ENCODE measurements at regions not wholly inside any gene's neighbourhood (a gene's known extent, or its start where the extent isn't known, plus 50 kb on each side); places are given as distances from the start of the nearest gene placed in this dataset.
"Not testable (repeated sequence)": the region's sequence is repeated elsewhere in the genome, so short reads cannot be mapped to it uniquely, and the experiment has no call there.

- DNase-seq, result no peak
- H3K4me1 Mint-ChIP-seq, result no peaks in the 10 kb centered on the region
- H3K9me3 Mint-ChIP-seq, result peaks cover 15% of the 10 kb centered on the region
- TF ChIP-seq CTCF (IDR thresholded peaks at IDR 0.05), result no peak
- H3K36me3 Mint-ChIP-seq (ENCODE audit: low read depth), result no peaks in the 10 kb centered on the region
- H3K27ac Mint-ChIP-seq, result no peak overlapping the region
- H3K4me3 Mint-ChIP-seq, result no peak overlapping the region
- H3K27me3 Mint-ChIP-seq (ENCODE audit: low read depth, poor library complexity), result peaks cover 4% of the 10 kb centered on the region
Observed at GRCh38 chr5:106072208-106072607, 1598.5 kb downstream of the EFNA5 start.

- no peak for DNase-seq
- Mint-ChIP-seq H3K4me3 (no peak overlapping the region), H3K36me3 (ENCODE audit: low read depth) (no peaks in the 10 kb centered on the region), H3K9me3 (no peaks in the 10 kb centered on the region), H3K27ac (no peak overlapping the region), H3K27me3 (ENCODE audit: low read depth, poor library complexity) (no peaks in the 10 kb centered on the region), H3K4me1 (no peaks in the 10 kb centered on the region)
- TF ChIP-seq CTCF (IDR thresholded peaks at IDR 0.05), result no peak
Observed at GRCh38 chr5:106047341-106047740, 1623.4 kb downstream of the EFNA5 start.

- H3K9me3 Mint-ChIP-seq; H3K27ac Mint-ChIP-seq; H3K27me3 Mint-ChIP-seq (ENCODE audit: low read depth, poor library complexity); H3K4me1 Mint-ChIP-seq; DNase-seq; H3K4me3 Mint-ChIP-seq; H3K36me3 Mint-ChIP-seq (ENCODE audit: low read depth): not testable (repeated sequence)
Observed at GRCh38 chr5:106032069-106032468, 1638.7 kb downstream of the EFNA5 start.

- Mint-ChIP-seq H3K9me3 (peaks cover 10% of the 10 kb centered on the region), H3K27ac (no peak overlapping the region), H3K27me3 (ENCODE audit: low read depth, poor library complexity) (no peaks in the 10 kb centered on the region), H3K4me1 (no peaks in the 10 kb centered on the region), H3K4me3 (no peak overlapping the region), H3K36me3 (ENCODE audit: low read depth) (no peaks in the 10 kb centered on the region)
- DNase-seq, result no peak
- TF ChIP-seq CTCF (IDR thresholded peaks at IDR 0.05), result no peak
Observed at GRCh38 chr5:106028314-106028713, 1642.4 kb downstream of the EFNA5 start.

- no peaks in the 10 kb centered on the region for H3K27me3 Mint-ChIP-seq (ENCODE audit: low read depth, poor library complexity)
- no peaks in the 10 kb centered on the region for H3K9me3 Mint-ChIP-seq
- TF ChIP-seq CTCF (IDR thresholded peaks at IDR 0.05), result no peak
- no peaks in the 10 kb centered on the region for H3K4me1 Mint-ChIP-seq
- no peak overlapping the region for H3K27ac Mint-ChIP-seq
- H3K36me3 Mint-ChIP-seq (ENCODE audit: low read depth), result no peaks in the 10 kb centered on the region
- DNase-seq, result no peak
- H3K4me3 Mint-ChIP-seq, result no peak overlapping the region
Observed at GRCh38 chr5:106020894-106021293, 1649.8 kb downstream of the EFNA5 start.

GRCh38 chr5:106019261-106019660 lies 1651.5 kb downstream of the EFNA5 start:
- H3K36me3 Mint-ChIP-seq (ENCODE audit: low read depth), result no peaks in the 10 kb centered on the region

More at GRCh38 chr5:106019261-106019660, 1651.5 kb downstream of the EFNA5 start:
- DNase-seq, result no peak
- Mint-ChIP-seq H3K4me3 (no peak overlapping the region), H3K27ac (no peak overlapping the region), H3K27me3 (ENCODE audit: low read depth, poor library complexity) (no peaks in the 10 kb centered on the region), H3K9me3 (no peaks in the 10 kb centered on the region), H3K4me1 (no peaks in the 10 kb centered on the region)
- TF ChIP-seq CTCF (IDR thresholded peaks at IDR 0.05), result no peak

All from nephron progenitor cell (in vitro differentiated cells).